ENCODE measurements at regions not wholly inside any gene's neighbourhood (a gene's known extent, or its start where the extent isn't known, plus 50 kb on each side); places are given as distances from the start of the nearest gene placed in this dataset.

DNA sequence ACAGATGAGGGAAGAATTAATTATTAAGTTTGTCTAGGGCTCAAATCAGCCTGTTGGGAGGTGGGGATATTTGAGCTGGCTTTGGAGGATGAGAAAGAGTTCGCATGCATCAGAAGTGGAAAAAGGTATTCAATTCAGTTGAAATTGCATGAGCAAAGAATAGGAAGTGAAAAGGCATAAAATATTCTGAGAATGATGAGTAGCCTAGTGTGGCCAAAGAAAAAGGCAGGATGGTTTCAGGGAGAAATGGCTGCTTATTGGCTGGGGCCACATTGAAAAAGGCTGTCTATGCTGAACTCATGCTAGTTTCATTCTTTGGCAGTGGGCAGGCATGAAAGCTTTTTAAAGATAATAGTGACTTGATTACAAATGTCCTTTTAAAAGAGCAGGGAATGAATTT, 235.4 kb upstream of the RIOK2 start:
- Histone ChIP-seq H3K27me3 (ENCODE audit: control insufficient read depth in 2 of 2, insufficient read depth in 2 of 2, low read length in 2 of 2) (no peaks in the 10 kb centered on the region), H3K27ac (ENCODE audit: low read depth in 1 of 2, low read length in 2 of 2) (no peak overlapping the region), H3K9ac (ENCODE audit: insufficient read depth, low read length, poor library complexity, severe bottlenecking) (no peak overlapping the region), H3K36me3 (replicated peaks in 1 of 2; ENCODE audit: control insufficient read depth in 1 of 2, insufficient read depth in 2 of 2, low read length in 2 of 2) (no peaks in the 10 kb centered on the region), H3K79me2 (ENCODE audit: insufficient read depth, low read length) (no peaks in the 10 kb centered on the region), H3K4me1 (ENCODE audit: control insufficient read depth in 1 of 2, insufficient read depth in 2 of 2, low read length in 2 of 2) (no peaks in the 10 kb centered on the region), H3K9me3 (replicated peaks in 1 of 2; ENCODE audit: control insufficient read depth in 1 of 2, insufficient read depth in 1 of 2, low read length in 2 of 2) (no peaks in the 10 kb centered on the region), H3K4me2 (replicated peaks; ENCODE audit: extremely low read depth, low read length, poor library complexity, severe bottlenecking) (no peak overlapping the region), H2AFZ (ENCODE audit: insufficient read depth, low read depth, low read length, poor library complexity, severe bottlenecking) (no peak overlapping the region), H3K4me3 (replicated peaks in 1 of 3; ENCODE audit: low read depth in 2 of 3, low read length in 3 of 3) (no peak overlapping the region), H4K20me1 (ENCODE audit: insufficient read depth, low read length) (no peaks in the 10 kb centered on the region)
- Mint-ChIP-seq H3K9me3 (no peaks in the 10 kb centered on the region), H3K27me3 (ENCODE audit: low read depth in 3 of 3) (no peaks in the 10 kb centered on the region), H3K36me3 (no peaks in the 10 kb centered on the region), H3K27ac (no peak overlapping the region), H3K4me1 (no peaks in the 10 kb centered on the region), H3K4me3 (no peak overlapping the region)
- TF ChIP-seq, protein P1, sequence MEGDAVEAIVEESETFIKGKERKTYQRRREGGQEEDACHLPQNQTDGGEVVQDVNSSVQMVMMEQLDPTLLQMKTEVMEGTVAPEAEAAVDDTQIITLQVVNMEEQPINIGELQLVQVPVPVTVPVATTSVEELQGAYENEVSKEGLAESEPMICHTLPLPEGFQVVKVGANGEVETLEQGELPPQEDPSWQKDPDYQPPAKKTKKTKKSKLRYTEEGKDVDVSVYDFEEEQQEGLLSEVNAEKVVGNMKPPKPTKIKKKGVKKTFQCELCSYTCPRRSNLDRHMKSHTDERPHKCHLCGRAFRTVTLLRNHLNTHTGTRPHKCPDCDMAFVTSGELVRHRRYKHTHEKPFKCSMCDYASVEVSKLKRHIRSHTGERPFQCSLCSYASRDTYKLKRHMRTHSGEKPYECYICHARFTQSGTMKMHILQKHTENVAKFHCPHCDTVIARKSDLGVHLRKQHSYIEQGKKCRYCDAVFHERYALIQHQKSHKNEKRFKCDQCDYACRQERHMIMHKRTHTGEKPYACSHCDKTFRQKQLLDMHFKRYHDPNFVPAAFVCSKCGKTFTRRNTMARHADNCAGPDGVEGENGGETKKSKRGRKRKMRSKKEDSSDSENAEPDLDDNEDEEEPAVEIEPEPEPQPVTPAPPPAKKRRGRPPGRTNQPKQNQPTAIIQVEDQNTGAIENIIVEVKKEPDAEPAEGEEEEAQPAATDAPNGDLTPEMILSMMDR (IDR thresholded peaks at IDR 0.05), result no peak
- DNase-seq, result no peak
- intact Hi-C loops (cut with micrococcal nuclease), result no loop called here
- 38% methylated on average over 1 of the region's 1 CpG for WGBS (ENCODE audit: insufficient coverage)

DNA sequence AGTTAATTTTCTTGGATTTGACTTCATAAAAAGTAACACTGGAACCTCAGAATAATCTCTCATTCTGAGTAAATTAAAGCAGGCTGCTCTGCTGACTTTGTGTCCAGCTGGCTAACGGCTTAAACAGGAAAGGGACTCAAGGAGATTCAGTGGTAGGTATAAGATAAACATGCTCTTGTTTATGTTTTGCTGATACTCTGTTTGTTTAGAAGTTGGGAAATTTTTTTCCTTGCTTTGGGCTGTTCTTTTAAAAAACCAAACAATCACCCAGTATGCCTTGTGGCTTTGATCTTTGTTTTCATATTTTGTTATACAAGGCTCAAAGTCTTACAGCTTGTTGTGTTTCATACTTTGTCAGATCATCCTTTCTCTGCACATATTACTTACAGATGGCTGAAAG, 237.6 kb upstream of the RIOK2 start:
- TF ChIP-seq, protein P1 (IDR thresholded peaks at IDR 0.05), result no peak
- no peaks in the 10 kb centered on the region for H3K9me3 Mint-ChIP-seq
- no peak overlapping the region for H3K4me3 Mint-ChIP-seq
- Histone ChIP-seq H3K4me3 (replicated peaks in 1 of 3; ENCODE audit: low read depth in 2 of 3, low read length in 3 of 3) (no peak overlapping the region), H4K20me1 (ENCODE audit: insufficient read depth, low read length) (no peaks in the 10 kb centered on the region), H3K79me2 (ENCODE audit: insufficient read depth, low read length) (no peaks in the 10 kb centered on the region), H3K9ac (ENCODE audit: insufficient read depth, low read length, poor library complexity, severe bottlenecking) (no peak overlapping the region), H3K27me3 (ENCODE audit: control insufficient read depth in 2 of 2, insufficient read depth in 2 of 2, low read length in 2 of 2) (no peaks in the 10 kb centered on the region), H3K36me3 (replicated peaks in 1 of 2; ENCODE audit: control insufficient read depth in 1 of 2, insufficient read depth in 2 of 2, low read length in 2 of 2) (no peaks in the 10 kb centered on the region), H3K9me3 (replicated peaks in 1 of 2; ENCODE audit: control insufficient read depth in 1 of 2, insufficient read depth in 1 of 2, low read length in 2 of 2) (no peaks in the 10 kb centered on the region), H3K27ac (ENCODE audit: low read depth in 1 of 2, low read length in 2 of 2) (no peak overlapping the region), H3K4me1 (ENCODE audit: control insufficient read depth in 1 of 2, insufficient read depth in 2 of 2, low read length in 2 of 2) (no peaks in the 10 kb centered on the region), H3K4me2 (replicated peaks; ENCODE audit: extremely low read depth, low read length, poor library complexity, severe bottlenecking) (no peak overlapping the region), H2AFZ (ENCODE audit: insufficient read depth, low read depth, low read length, poor library complexity, severe bottlenecking) (no peak overlapping the region)
- no peaks in the 10 kb centered on the region for H3K36me3 Mint-ChIP-seq
- H3K4me1 Mint-ChIP-seq, result no peaks in the 10 kb centered on the region
- peaks cover 0 to 4% (median 0%) of the 10 kb centered on the region in 3 donors for H3K27me3 Mint-ChIP-seq (ENCODE audit: low read depth in 3 of 3)
- intact Hi-C loops (cut with micrococcal nuclease), result no loop called here
- WGBS (ENCODE audit: insufficient coverage), result no CpG with 5 or more reads among the region's 1 CpG
- H3K27ac Mint-ChIP-seq, result no peak overlapping the region
- DNase-seq, result no peak
